Astrocyte of the spinal cord (primary cell): ENCODE measurements at regions not wholly inside any gene's neighbourhood (a gene's known extent, or its start where the extent isn't known, plus 50 kb on each side); places are given as distances from the start of the nearest gene placed in this dataset.

Experiments used
- DNase-seq: peaks from one replicate; pipeline ENCODE4 v3.0.0; 2011; ENCODE audit warnings: low read depth, low spot score
- H3K4me3 ChIP-seq: 2 replicates; pipeline ENCODE4 v1.5.1; 2011; ENCODE audit warnings: low read depth, mild to moderate bottlenecking, low read length, moderate library complexity
- in situ Hi-C: cut with HindIII; loops from 2 replicates; pipeline ENCODE4 v1.10.0; 2017; ENCODE audit warnings: low sequenced_read_pairs
- TF ChIP-seq, protein P1 (sequence below): IDR thresholded peaks from 2 replicates; pipeline ENCODE4 v1.5.1; 2012; ENCODE audit warnings: low read depth, mild to moderate bottlenecking, low read length, inconsistent platforms

DNA sequence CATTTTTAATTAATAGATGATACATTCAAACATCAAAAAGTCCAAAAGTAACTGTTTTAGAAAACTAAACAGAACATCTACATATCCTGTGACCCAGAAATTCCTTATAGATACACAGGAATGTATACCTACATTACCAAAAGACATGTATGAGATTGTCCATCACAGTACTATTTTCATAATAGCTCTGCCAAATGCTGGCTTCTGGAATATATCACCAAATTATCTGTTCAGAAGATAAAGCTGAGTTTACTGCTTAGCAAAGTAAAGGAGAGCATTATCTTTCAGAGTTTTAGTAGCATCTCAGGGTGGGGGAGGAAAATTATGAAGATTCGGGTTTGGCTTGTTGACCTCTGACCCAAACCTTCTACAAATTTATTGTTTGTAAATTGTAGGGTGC is 368.9 kb upstream of the SLC7A11 start:
- H3K4me3 ChIP-seq: no peak overlapping the region
- TF ChIP-seq, protein P1, sequence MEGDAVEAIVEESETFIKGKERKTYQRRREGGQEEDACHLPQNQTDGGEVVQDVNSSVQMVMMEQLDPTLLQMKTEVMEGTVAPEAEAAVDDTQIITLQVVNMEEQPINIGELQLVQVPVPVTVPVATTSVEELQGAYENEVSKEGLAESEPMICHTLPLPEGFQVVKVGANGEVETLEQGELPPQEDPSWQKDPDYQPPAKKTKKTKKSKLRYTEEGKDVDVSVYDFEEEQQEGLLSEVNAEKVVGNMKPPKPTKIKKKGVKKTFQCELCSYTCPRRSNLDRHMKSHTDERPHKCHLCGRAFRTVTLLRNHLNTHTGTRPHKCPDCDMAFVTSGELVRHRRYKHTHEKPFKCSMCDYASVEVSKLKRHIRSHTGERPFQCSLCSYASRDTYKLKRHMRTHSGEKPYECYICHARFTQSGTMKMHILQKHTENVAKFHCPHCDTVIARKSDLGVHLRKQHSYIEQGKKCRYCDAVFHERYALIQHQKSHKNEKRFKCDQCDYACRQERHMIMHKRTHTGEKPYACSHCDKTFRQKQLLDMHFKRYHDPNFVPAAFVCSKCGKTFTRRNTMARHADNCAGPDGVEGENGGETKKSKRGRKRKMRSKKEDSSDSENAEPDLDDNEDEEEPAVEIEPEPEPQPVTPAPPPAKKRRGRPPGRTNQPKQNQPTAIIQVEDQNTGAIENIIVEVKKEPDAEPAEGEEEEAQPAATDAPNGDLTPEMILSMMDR: no peak
- no peak for DNase-seq
- in situ Hi-C loops: no loop called here

DNA sequence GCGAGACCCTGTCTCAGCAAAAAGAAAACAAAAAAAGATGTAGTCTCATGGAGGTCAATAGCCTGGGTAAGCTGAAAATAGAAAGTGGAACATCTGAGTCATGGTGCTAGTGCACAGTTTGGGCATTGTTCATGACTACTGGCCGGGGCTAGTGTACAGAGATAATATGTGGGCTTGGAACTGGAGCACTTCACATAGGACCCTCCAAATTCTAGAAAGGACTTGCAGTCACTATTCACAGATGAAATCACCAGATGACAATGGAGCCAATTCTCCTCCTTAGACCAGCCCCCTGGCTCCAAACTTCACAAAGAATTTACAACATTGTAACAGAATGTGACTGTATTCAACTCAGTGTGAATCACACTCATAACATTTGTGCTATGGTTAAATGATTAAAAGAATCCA is 367.8 kb upstream of the SLC7A11 start:
- in situ Hi-C loops: no loop called here
- no peak overlapping the region for H3K4me3 ChIP-seq
- peak; percentile 88 for DNase-seq
- TF ChIP-seq, protein P1: no peak

DNA sequence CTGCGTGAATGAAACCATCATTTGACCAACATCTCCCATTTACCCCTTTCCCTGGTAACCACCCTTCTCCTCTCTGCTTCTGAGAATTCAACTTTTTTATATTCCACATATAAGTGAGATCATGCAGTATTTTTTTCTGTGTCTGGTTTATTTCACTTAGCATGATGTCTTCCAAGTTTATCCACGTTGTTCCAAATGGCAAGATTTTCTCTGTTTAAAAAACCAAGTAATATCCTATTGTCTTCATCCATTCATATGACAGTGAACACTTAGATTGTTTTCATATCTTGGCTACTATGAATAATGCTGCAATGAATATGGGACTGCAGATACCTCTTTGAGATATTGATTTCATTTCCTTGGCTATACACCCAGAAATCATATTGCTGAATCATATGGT is 362.4 kb upstream of the SLC7A11 start:
- H3K4me3 ChIP-seq: no peak overlapping the region
- in situ Hi-C loops: no loop called here
- DNase-seq: no peak
- TF ChIP-seq, protein P1: no peak

DNA sequence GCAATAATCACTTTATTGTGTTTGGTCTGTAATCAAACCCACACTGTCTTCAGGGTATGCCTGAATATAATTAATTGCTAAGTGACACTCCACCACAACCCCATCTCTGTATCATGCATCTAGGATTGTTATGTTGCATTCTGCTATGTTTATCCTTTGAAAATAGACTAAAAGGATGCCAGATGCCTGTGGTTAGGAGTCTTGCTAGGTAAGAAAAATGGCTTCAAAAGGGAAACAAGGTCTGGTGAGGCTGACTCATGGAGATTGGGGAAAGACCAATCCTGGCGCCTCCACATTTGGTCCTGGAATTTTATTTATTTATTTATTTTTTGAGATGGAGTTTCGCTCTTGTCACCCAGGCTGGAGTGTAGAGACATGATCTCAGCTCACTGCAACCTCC is 360.5 kb upstream of the SLC7A11 start:
- peak; percentile 35 for DNase-seq
- TF ChIP-seq, protein P1: no peak
- in situ Hi-C loops: no loop called here
- H3K4me3 ChIP-seq: no peak overlapping the region

DNA sequence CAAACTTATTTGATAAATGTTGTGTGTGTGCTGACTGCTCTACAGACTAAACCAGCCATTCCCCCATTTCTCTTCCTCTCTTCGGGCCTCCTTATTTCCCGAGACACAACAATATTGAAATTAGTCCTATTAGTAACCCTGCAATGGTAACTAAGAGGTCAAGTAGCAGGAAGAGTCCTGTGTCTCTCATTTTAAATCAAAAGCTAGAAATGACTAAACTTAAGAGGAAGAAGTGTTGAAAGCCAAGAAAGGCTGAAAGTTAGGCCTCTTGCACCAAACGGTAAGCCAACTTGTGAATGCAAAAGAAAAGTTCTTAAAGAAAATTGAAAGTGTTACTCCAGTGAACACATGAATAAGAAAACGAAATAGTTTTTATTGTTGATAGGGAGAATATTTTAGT is 357.8 kb upstream of the SLC7A11 start:
- H3K4me3 ChIP-seq: no peak overlapping the region
- in situ Hi-C loops: no loop called here
- no peak for DNase-seq
- TF ChIP-seq, protein P1: no peak

DNA sequence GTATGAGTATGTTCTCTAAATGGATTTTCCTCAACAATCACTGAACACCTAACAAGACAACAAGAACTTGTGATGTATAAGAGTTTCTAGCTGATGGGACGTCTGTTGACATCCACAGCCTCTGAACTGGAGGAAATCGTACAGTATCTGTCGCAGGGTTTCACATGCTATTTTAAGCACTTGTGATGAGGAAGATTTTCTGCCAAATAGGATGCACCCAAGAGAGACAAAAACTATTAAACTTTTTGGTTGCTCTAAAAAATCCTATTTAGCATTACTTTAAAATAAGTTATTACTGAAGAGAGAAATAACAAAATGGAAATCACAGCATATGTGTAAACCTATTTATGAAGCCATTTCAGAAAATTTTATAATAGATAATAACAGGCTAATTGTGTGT is 356.1 kb upstream of the SLC7A11 start:
- TF ChIP-seq, protein P1: no peak
- in situ Hi-C loops: no loop called here
- no peak overlapping the region for H3K4me3 ChIP-seq
- no peak for DNase-seq

DNA sequence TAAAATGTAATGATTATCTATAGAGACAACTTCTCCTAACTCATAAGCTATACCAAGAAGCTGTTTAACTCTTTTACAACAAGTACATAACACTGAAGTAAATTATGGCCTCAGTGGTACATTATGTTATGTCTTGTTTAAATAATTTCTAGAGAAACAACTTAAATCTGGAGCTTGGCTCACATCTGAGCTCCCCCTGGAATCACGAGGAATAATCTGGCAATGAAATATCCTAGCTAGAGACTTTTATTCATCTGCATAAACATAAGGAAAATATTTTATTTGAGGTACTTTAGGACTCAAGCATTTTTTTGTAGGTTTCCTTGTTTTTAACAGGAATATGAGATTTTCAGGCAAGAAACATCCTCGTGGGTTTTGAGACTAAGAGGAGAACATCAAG is 354.7 kb upstream of the SLC7A11 start:
- TF ChIP-seq, protein P1: no peak
- in situ Hi-C loops: no loop called here
- no peak for DNase-seq

More for the DNA sequence above, 354.7 kb upstream of the SLC7A11 start:
- H3K4me3 ChIP-seq: no peak overlapping the region
